Muscle layer of duodenum (tissue), 2 donors: ENCODE measurements at regions not wholly inside any gene's neighbourhood (a gene's known extent, or its start where the extent isn't known, plus 50 kb on each side); places are given as distances from the start of the nearest gene placed in this dataset.

Experiments used
- H3K27ac ChIP-seq: one replicate; pipeline ENCODE4 v1.7.0; 2013; ENCODE audit warnings: mild to moderate bottlenecking, low read length
- H3K27me3 ChIP-seq: one replicate; pipeline ENCODE4 v1.7.0; 2013; ENCODE audit warnings: low read depth, mild to moderate bottlenecking, control low read depth, low read length
- H3K36me3 ChIP-seq, 2 donors: one replicate each; pipeline ENCODE4 v1.7.0; 2013; ENCODE audit warnings: low read length in 2 of 2, control low read depth in 1 of 2, mild to moderate bottlenecking in 1 of 2; ENCODE audit not compliant: insufficient read depth in 2 of 2, control insufficient read depth in 1 of 2
- H3K4me1 ChIP-seq, 2 donors: one replicate each; pipeline ENCODE4 v1.7.0; 2013; ENCODE audit warnings: low read length in 2 of 2, mild to moderate bottlenecking in 2 of 2, control low read depth in 1 of 2, moderate library complexity in 1 of 2; ENCODE audit not compliant: insufficient read depth in 2 of 2, control insufficient read depth in 1 of 2
- H3K4me3 ChIP-seq, 2 donors: one replicate each; pipeline ENCODE4 v1.7.0; 2013; ENCODE audit warnings: low read length in 2 of 2, low read depth in 1 of 2, mild to moderate bottlenecking in 1 of 2
- H3K9me3 ChIP-seq, 2 donors: one replicate each; pipeline ENCODE4 v1.7.0; 2013; ENCODE audit warnings: low read length in 2 of 2, control low read depth in 1 of 2, mild to moderate bottlenecking in 1 of 2; ENCODE audit not compliant: control insufficient read depth in 1 of 2
- donor health status: healthy.

DNA sequence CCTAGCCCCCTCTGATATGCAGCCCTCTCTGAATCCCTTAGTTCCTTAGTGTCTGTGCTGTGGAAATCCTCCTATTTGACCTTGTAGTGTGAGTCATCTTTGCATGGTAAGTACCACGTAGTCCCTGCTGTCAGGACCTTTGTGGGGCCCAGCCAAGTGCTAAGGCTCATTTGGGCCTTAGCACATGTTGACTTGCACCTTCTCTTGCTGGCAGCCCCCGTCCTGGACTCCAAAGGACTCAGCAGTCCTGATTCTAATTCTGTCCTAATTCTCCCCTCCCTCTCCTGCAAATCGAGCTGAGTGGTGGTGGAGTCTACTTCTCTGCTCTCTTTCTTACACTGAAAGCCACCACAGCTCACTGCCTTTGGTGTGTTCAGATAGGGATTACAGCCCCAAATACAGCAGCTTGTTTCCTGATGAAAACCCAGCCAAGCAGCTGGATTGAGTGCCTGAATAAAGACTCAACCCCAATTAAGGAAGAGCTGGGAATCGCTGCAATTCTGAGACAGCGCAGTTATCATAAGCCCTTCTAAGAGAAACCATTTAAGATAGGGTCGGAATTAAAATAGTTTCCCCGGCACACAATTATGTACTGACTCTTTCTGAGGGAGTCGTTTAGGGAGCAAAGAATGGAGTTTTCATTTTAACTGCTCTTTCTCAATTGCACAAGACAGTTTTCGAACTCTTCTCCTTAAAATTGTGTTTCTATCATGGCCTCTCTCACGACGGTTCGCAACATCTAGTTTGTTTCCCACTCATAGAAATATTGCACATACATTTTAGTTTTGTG is 215.6 kb upstream of the TNP1 start:
- Histone ChIP-seq H3K27me3 (no peaks in the 10 kb centered on the region), H3K9me3 (no peaks in the 10 kb centered on the region), H3K4me3 (no peak overlapping the region), H3K27ac (no peak overlapping the region), H3K36me3 (no peaks in the 10 kb centered on the region), H3K4me1 (no peaks in the 10 kb centered on the region)

DNA sequence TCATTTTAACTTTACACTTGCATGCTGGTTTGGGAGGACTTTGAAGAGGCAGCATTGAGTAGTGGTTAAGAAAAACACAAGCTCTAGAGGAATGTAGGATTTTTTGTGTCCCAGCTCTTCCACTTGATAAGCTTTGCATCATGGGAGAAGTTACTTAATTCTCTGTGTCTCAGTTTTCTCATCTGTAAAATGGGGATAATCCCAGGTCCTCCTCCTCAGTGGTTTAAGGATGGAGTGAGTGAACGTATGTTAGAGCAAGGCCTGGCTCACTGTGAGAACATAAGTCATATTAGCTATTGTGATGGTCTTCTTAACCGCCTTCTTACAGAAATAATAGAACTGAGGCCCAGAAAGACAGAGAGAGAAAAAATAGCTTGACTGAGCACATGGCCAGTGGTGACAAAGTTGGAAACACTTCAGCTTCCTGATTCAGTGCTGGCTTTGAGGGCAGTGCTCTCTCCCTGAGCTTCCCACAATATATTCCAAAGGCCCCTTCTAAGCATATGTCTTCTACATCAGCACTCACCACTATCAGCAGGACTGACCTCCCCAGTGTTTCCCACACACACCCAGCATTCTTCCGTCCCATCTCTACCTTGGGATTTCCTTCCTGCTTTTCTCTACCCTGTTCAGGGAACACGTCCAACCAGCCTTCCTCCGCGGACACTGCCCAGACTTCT is 214.9 kb upstream of the TNP1 start:
- H3K9me3 ChIP-seq = no peaks in the 10 kb centered on the region
- no peak overlapping the region for H3K27ac ChIP-seq
- H3K4me1 ChIP-seq = no peaks in the 10 kb centered on the region
- H3K4me3 ChIP-seq = no peak overlapping the region
- no peaks in the 10 kb centered on the region for H3K27me3 ChIP-seq
- H3K36me3 ChIP-seq = no peaks in the 10 kb centered on the region

DNA sequence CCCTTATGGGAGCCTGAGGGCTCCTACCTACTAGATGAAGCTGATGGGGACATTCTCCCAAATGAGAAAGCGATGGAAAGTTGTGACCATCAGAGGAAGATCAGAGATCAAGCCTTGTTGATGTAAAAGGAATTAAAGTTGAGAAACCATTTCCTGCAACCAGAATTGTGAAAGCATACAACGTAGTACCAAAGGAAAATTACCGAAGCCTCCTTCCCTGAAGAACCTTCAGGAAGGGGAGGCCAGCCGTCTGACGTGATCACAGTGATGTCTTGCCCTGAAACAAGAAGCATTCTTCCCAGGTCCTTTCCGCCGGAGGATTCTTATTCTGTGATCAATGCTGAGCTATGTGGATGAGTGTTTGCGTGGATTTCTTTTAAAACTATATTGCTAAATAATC is 211.6 kb upstream of the TNP1 start:
- Histone ChIP-seq H3K4me1 (no peaks in the 10 kb centered on the region), H3K27ac (no peak overlapping the region), H3K36me3 (no peaks in the 10 kb centered on the region), H3K9me3 (no peaks in the 10 kb centered on the region), H3K27me3 (no peaks in the 10 kb centered on the region), H3K4me3 (no peak overlapping the region)

DNA sequence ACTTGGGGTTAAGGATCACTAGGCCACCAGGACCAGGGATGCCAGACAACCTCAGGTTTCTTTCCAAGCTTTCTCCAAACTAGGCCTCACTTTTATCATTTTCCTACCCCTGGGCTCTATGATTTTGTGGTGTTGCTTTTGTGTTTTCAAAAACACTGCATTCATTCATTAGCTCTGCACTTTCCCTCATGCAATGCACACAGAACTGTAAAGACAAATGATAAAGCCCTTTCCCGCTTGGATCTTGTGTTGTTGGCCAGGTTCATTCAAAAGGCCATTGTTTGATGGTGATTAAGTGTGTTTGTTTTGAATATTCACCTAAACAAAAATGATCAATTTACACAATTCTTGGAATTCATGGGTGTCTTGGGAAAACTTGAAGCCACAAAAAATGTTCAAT is 210.7 kb upstream of the TNP1 start:
- no peaks in the 10 kb centered on the region for H3K4me1 ChIP-seq
- no peak overlapping the region for H3K27ac ChIP-seq
- no peaks in the 10 kb centered on the region for H3K36me3 ChIP-seq
- H3K4me3 ChIP-seq = no peak overlapping the region
- no peaks in the 10 kb centered on the region for H3K27me3 ChIP-seq
- no peaks in the 10 kb centered on the region for H3K9me3 ChIP-seq

DNA sequence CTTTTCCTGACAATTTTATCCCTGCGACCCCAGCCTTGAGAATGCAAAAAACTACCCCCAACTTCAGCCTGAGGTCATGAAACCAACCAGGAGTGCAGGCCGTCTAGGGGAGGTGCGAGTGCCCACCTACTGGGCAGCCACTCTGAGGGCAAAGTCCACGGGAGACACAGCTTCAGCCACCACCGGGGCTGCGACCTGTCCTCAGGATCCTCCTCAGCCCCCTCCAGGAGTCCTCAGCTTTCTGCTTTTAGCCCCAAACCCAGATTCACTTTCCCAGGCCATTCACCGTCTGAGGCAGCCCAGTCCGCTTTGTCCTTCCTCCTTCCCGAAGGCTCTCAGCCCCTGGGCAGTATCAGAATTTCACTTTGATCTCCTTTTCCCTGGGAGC is 210.2 kb upstream of the TNP1 start:
- Histone ChIP-seq H3K4me1 (no peaks in the 10 kb centered on the region), H3K9me3 (no peaks in the 10 kb centered on the region), H3K36me3 (no peaks in the 10 kb centered on the region), H3K4me3 (no peak overlapping the region), H3K27ac (no peak overlapping the region), H3K27me3 (no peaks in the 10 kb centered on the region)

DNA sequence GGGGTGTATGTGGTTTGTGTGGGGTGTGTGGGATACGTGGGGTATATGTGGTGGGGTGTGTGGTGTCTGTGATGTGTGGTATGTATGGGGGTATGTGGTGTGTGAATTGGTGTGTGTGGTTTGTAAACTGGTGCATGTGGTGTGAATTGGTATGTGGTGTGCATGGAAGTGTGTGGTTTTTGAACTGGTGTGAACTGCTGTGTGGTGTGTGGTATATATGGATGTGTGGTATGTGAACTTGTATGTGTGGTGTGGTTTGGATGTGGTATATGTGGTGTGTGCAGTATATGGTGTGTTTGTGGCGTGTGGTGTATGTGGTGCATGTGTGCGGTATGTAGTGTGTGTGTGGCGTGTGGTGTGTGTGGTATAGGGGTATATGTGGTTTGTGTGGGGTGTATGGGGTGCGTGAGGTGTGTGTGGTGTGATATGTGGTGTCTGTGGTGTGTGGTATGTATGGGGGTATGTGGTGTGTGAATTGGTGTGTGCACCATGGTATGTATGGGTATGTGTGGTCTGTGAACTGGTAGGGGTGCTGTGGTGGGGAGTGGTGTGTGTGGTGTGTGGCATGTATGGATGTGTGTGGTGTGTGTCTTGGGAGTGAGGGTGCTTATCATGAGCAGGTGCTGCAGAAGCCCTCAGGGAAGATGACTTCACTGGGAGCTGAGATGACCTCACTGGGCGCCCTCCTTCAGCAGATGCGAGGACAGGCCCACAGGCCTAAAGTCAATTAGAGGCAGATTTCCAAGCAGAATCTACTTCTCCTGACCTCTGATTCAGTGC is 209.6 kb upstream of the TNP1 start:
- H3K9me3 ChIP-seq = no peaks in the 10 kb centered on the region
- no peaks in the 10 kb centered on the region for H3K4me1 ChIP-seq
- H3K4me3 ChIP-seq = no peak overlapping the region
- H3K36me3 ChIP-seq = peaks cover 0 to 3% of the 10 kb centered on the region in 2 donors
- no peak overlapping the region for H3K27ac ChIP-seq
- no peaks in the 10 kb centered on the region for H3K27me3 ChIP-seq

DNA sequence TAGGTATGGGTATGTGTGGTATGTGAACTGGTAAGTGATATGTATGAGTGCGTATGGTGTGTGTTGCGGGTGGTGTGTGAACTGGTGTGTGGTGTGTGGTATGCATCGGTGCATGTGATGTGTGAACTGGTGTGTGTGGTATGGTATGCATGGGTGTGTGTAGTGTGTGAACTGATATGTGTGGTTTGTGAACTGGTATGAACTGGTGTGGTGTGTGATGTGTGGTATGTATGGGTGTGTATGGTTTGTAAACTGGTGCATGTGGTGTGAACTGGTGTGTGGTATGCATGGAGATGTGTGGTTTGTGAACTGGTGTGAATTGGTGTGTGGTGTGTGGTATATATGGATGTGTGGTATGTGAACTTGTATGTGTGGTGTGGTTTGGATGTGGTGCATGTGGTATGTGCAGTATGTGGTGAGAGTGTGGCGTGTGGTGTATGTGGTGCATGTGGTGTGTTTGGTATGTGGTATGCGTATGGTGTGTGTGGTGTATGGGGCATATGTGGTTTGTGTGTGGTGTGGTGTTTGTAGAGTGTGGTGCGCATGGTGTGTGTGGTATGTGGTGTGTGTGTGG is 208.9 kb upstream of the TNP1 start:
- H3K36me3 ChIP-seq = peaks cover 0 to 3% of the 10 kb centered on the region in 2 donors
- H3K9me3 ChIP-seq = no peaks in the 10 kb centered on the region
- H3K4me3 ChIP-seq = no peak overlapping the region
- no peaks in the 10 kb centered on the region for H3K4me1 ChIP-seq
- no peak overlapping the region for H3K27ac ChIP-seq
- H3K27me3 ChIP-seq = no peaks in the 10 kb centered on the region

DNA sequence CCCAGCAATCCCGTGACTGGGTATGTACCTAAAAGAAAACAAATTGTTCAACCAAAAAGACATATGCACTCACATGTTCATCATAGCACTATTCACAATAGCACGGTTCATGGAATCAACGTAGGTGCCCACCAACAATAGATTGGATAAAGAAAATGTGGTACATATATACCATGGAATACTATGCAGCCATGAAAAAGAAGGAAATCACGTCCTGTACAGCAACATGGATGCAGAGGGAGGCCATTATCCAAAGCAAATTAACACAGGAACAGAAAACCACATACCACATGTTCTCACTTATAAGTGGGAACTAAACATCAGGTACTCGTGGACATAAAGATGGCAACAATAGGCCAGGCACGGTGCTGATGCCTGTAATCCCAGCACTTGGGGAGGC is 207.9 kb upstream of the TNP1 start:
- Histone ChIP-seq H3K4me1 (no peaks in the 10 kb centered on the region), H3K27me3 (no peaks in the 10 kb centered on the region), H3K4me3 (no peak overlapping the region), H3K36me3 (peaks cover 0 to 3% of the 10 kb centered on the region in 2 donors), H3K9me3 (no peaks in the 10 kb centered on the region), H3K27ac (no peak overlapping the region)

DNA sequence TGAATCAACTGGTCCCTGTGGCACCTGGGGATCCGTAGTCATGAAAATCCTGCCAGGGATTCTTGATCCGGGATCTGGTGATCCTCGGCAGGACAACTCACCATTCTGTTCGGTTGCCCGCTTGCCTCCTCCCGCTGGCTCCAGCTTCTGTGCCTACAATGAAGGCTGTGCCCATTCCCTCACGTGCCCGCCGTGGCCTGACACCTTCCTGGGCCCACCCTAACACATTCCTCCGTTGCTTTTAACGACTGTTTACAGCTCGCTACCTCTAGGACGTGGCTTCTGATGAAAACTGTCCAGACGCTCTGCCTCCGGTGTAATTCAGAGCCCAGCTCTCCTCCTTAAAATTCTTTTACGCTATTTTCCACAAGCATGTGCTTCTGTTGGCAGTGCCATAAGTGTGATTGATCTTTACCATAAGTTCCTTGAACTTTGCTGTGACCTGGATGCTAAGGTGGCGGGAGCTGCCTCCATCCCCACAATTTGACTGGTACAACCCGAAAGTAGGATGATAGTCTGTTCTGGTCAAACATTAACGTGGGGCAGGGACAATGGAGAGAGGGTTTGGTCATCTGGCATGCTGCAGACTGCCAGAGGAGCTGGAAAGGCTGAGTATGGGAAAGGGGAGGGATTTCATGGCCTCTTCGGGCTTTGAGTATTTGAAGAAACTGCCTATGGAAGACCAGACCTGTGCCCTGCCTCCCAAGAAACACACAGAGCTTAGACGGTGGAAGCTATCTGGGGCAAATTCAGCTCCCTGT is 206.8 kb upstream of the TNP1 start:
- H3K27ac ChIP-seq = no peak overlapping the region
- no peaks in the 10 kb centered on the region for H3K9me3 ChIP-seq
- H3K4me1 ChIP-seq = no peaks in the 10 kb centered on the region
- H3K36me3 ChIP-seq = peaks cover 0 to 3% of the 10 kb centered on the region in 2 donors
- H3K27me3 ChIP-seq = no peaks in the 10 kb centered on the region
- H3K4me3 ChIP-seq = no peak overlapping the region

DNA sequence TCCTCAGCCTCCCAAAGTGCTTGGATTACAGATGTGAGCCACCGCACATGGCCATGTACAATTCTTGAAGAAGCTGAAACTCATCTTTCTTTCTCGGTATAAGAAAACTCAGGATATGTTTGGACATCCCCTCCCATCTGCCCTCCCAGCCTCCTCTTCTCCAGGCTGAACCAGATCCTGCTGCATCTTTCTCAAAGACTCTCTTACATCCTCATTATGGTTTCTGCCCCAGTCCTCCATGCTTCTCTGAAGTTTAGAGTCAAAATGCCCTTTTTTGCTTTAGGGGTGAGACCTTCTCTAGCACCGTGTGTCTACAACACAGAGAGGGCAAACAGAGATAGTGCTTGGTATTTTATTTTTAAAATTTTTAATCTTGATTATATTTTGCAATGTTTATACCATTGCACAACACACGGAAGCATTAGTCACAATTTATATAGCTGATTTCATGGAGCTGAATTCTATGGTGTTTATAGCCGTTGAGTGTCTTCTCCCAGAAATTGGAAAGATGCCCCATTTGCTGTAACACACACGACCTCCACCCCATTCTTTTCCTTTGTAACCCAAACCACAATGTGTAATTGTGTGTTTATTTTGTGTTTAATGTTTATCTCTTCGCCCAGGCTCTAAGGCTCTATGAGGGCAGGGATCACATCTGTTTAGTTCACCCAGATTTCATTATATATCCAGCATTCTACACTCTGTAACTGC is 206.0 kb upstream of the TNP1 start:
- Histone ChIP-seq H3K27me3 (no peaks in the 10 kb centered on the region), H3K27ac (no peak overlapping the region), H3K9me3 (no peaks in the 10 kb centered on the region), H3K4me1 (no peaks in the 10 kb centered on the region), H3K4me3 (no peak overlapping the region), H3K36me3 (peaks cover 0 to 3% of the 10 kb centered on the region in 2 donors)
